DND-41 (cell line): ENCODE measurements at regions not wholly inside any gene's neighbourhood (a gene's known extent, or its start where the extent isn't known, plus 50 kb on each side); places are given as distances from the start of the nearest gene placed in this dataset.
"Not testable (repeated sequence)": the region's sequence is repeated elsewhere in the genome, so short reads cannot be mapped to it uniquely, and the experiment has no call there.

Experiments used
- CTCF ChIP-seq: IDR thresholded peaks from 2 replicates; pipeline ENCODE4 v1.5.1; 2012; ENCODE audit warnings: borderline replicate concordance, low read length, moderate library complexity, mild to moderate bottlenecking; ENCODE audit not compliant: poor library complexity, severe bottlenecking; ENCODE audit errors: extremely low read depth
- EZH2 ChIP-seq: IDR thresholded peaks from 3 replicates; pipeline ENCODE4 v1.6.1; 2012; ENCODE audit warnings: borderline replicate concordance, low read depth, mild to moderate bottlenecking, moderate library complexity, low read length, inconsistent platforms; ENCODE audit not compliant: severe bottlenecking

- not testable (repeated sequence) for TF ChIP-seq CTCF, EZH2
Measured at GRCh38 chr16:33987348-33987963, 528.0 kb downstream of the TP53TG3F start.
